ENCODE measurements at regions not wholly inside any gene's neighbourhood (a gene's known extent, or its start where the extent isn't known, plus 50 kb on each side); places are given as distances from the start of the nearest gene placed in this dataset.
"Not testable (repeated sequence)": the region's sequence is repeated elsewhere in the genome, so short reads cannot be mapped to it uniquely, and the experiment has no call there.

DNA sequence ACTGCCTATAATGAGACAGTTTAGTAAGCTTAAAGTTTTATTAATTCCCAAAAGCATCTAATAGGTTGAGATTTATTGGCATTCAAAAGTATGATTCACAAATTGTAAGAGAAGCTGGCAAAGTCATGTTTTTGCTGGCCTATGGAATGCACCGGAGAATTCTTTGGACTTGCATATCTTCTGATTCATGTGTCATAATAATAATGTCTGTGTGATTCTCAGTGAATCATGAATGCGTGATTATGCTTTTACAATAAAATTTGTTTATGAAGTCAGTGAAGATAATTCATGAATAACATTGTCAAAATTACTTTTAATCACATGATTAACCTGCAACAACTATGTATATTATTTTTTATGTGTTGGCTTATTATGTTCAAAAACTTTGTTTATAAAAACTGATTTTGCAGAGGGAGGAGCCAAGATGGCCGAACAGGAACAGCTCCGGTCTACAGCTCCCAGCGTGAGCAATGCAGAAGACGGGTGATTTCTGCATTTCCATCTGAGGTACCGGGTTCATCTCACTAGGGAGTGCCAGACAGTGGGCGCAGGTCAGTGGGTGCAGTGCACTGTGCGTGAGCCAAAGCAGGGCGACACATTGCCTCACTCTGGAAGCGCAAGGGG is 389.2 kb downstream of the SRGAP2C start:
- TF ChIP-seq, protein P1, sequence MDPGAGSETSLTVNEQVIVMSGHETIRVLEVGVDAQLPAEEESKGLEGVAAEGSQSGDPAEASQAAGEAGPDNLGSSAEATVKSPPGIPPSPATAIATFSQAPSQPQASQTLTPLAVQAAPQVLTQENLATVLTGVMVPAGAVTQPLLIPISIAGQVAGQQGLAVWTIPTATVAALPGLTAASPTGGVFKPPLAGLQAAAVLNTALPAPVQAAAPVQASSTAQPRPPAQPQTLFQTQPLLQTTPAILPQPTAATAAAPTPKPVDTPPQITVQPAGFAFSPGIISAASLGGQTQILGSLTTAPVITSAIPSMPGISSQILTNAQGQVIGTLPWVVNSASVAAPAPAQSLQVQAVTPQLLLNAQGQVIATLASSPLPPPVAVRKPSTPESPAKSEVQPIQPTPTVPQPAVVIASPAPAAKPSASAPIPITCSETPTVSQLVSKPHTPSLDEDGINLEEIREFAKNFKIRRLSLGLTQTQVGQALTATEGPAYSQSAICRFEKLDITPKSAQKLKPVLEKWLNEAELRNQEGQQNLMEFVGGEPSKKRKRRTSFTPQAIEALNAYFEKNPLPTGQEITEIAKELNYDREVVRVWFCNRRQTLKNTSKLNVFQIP (CRISPR knock-in tag; IDR thresholded peaks at IDR 0.05; ENCODE audit: borderline replicate concordance, low read depth) = not testable (repeated sequence)
- TF ChIP-seq GLIS3 (CRISPR knock-in tag; IDR thresholded peaks at IDR 0.05) = not testable (repeated sequence)
